ENCODE measurements at regions not wholly inside any gene's neighbourhood (a gene's known extent, or its start where the extent isn't known, plus 50 kb on each side); places are given as distances from the start of the nearest gene placed in this dataset.

GRCh38 chr1:221069178-221069903 lies 190.1 kb downstream of the HLX start:
- TF ChIP-seq CTCF (IDR thresholded peaks at IDR 0.05) (no peak), POLR2A (IDR thresholded peaks at IDR 0.05) (no peak)

All from thyroid gland (tissue), 4 donors.